ENCODE measurements at regions not wholly inside any gene's neighbourhood (a gene's known extent, or its start where the extent isn't known, plus 50 kb on each side); places are given as distances from the start of the nearest gene placed in this dataset.

DNA sequence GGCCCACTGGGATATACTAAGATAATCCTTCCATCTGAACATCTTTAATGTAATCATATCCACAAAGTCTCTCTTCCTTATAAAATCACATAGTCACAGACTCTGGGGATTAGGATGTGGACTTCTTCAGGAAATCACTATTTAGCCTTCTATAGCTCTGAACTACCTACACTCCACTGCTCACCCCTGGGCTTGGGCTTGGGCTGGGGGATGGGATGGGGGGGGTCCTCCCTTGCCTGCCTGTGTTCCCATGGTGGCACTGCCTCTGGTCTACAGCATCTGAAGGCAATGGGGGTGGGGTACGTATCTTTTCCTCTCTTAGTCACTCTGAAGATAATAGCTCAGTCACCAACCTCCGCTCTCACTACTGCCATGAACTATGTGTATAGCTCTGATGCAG, 67.8 kb upstream of the SERTM1 start:
- TF ChIP-seq, protein P1, sequence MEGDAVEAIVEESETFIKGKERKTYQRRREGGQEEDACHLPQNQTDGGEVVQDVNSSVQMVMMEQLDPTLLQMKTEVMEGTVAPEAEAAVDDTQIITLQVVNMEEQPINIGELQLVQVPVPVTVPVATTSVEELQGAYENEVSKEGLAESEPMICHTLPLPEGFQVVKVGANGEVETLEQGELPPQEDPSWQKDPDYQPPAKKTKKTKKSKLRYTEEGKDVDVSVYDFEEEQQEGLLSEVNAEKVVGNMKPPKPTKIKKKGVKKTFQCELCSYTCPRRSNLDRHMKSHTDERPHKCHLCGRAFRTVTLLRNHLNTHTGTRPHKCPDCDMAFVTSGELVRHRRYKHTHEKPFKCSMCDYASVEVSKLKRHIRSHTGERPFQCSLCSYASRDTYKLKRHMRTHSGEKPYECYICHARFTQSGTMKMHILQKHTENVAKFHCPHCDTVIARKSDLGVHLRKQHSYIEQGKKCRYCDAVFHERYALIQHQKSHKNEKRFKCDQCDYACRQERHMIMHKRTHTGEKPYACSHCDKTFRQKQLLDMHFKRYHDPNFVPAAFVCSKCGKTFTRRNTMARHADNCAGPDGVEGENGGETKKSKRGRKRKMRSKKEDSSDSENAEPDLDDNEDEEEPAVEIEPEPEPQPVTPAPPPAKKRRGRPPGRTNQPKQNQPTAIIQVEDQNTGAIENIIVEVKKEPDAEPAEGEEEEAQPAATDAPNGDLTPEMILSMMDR (IDR thresholded peaks at IDR 0.05) = no peak
- TF ChIP-seq EZH2 (IDR thresholded peaks at IDR 0.05; ENCODE audit: borderline replicate concordance, insufficient read depth, low read depth, low read length, poor library complexity, severe bottlenecking) = no peak

All from B cell (primary cell).